ENCODE measurements at regions not wholly inside any gene's neighbourhood (a gene's known extent, or its start where the extent isn't known, plus 50 kb on each side); places are given as distances from the start of the nearest gene placed in this dataset.

- Histone ChIP-seq H3K9ac (replicated peaks; ENCODE audit: extremely low read depth, insufficient read depth, low read length) (no peak overlapping the region), H3K27me3 (ENCODE audit: control insufficient read depth in 2 of 2, insufficient read depth in 2 of 2, low read length in 2 of 2) (peaks cover 7 to 12% of the 10 kb centered on the region in 2 experiments), H3K27ac (ENCODE audit: insufficient read depth, low read depth, low read length) (no peak overlapping the region), H2AFZ (ENCODE audit: low read depth, low read length) (no peak overlapping the region), H4K20me1 (replicated peaks; ENCODE audit: control insufficient read depth, extremely low read depth, insufficient read depth, low read length) (no peaks in the 10 kb centered on the region), H3K36me3 (ENCODE audit: control insufficient read depth in 2 of 2, extremely low read depth in 1 of 2, insufficient read depth in 2 of 2, low read length in 2 of 2) (no peaks in the 10 kb centered on the region), H3K79me2 (ENCODE audit: control insufficient read depth, insufficient read depth, low read length) (no peaks in the 10 kb centered on the region), H3K4me1 (ENCODE audit: control insufficient read depth, extremely low read depth, insufficient read depth, low read length) (no peaks in the 10 kb centered on the region), H3K9me1 (replicated peaks; ENCODE audit: control insufficient read depth, extremely low read depth, insufficient read depth, low read length) (no peaks in the 10 kb centered on the region), H3K4me3 (replicated peaks in 1 of 3; ENCODE audit: insufficient read depth in 1 of 3, low read depth in 1 of 3, low read length in 3 of 3) (no peak overlapping the region), H3K9me3 (replicated peaks; ENCODE audit: control insufficient read depth, insufficient read depth, low read length) (no peaks in the 10 kb centered on the region), H3K4me2 (ENCODE audit: insufficient read depth, low read length) (no peak overlapping the region)
- POLR2A ChIA-PET = no interaction called here
- TF ChIP-seq CTCF (IDR thresholded peaks at IDR 0.05; ENCODE audit: extremely low read depth in 1 of 2, insufficient read depth in 1 of 2, low read depth in 1 of 2, low read length in 2 of 2) (no peak), JUN (IDR thresholded peaks at IDR 0.05; ENCODE audit: borderline replicate concordance, insufficient read depth, insufficient read length, low read depth) (no peak), EZH2 (IDR thresholded peaks at IDR 0.05; ENCODE audit: borderline replicate concordance, low read depth, low read length, severe bottlenecking) (no peak), FOS (IDR thresholded peaks at IDR 0.05; ENCODE audit: borderline replicate concordance, insufficient read depth, low read length) (no peak), GATA2 (IDR thresholded peaks at IDR 0.05; ENCODE audit: insufficient read depth, insufficient read length, low read depth, low read length) (no peak), POLR2AphosphoS5 (IDR thresholded peaks at IDR 0.05; ENCODE audit: insufficient read depth, low read depth, low read length) (no peak), MYC (IDR thresholded peaks at IDR 0.05; ENCODE audit: low read depth, low read length) (no peak), MAX (IDR thresholded peaks at IDR 0.05; ENCODE audit: insufficient read depth, insufficient read length) (no peak), POLR2A (IDR thresholded peaks at IDR 0.05; ENCODE audit: low read depth, low read length) (no peak)
- dilution Hi-C loops (cut with MboI; ENCODE audit: extremely low pct_ligation_motif_present, low sequenced_read_pairs) (no loop called here), intact Hi-C loops (cut with micrococcal nuclease) (no loop called here)
- no TSS peak for BruUV-seq (replicated peaks)
- no peak for DNase-seq (ENCODE audit: low read depth, low spot score)
- no peak for FAIRE-seq
- CTCF ChIA-PET = no interaction called here
Measured at GRCh38 chr13:95440441-95441088, 112.0 kb upstream of the CLDN10 start.
